Stomach (tissue), 8 donors: ENCODE measurements at regions not wholly inside any gene's neighbourhood (a gene's known extent, or its start where the extent isn't known, plus 50 kb on each side); places are given as distances from the start of the nearest gene placed in this dataset.

Experiments used
- DNase-seq, 2 donors: peaks; one replicate each; pipeline versions ENCODE4 v3.0.0 to v3.0.0-alpha.2; 2013 to 2019
- H3K27ac ChIP-seq, 5 donors: fragments of 200-600 bp in 4 of 5; sonication (generic) in 4 of 5; one replicate each; pipeline ENCODE4 v1.5.1; 2013 to 2019; ENCODE audit warnings: mild to moderate bottlenecking in 1 of 5, moderate library complexity in 1 of 5
- H3K27me3 ChIP-seq, 3 donors: fragments of 200-600 bp; sonication (generic); one replicate each; pipeline ENCODE4 v1.5.1; 2017 to 2019; ENCODE audit warnings: mixed run types in 1 of 3
- H3K36me3 ChIP-seq, 4 donors: fragments of 200-600 bp; sonication (generic); 1 replicate in 3 of 4; 2 replicates in 1 of 4; pipeline ENCODE4 v1.5.1; 2016 to 2019
- H3K4me1 ChIP-seq, 4 donors: fragments of 200-600 bp; sonication (generic); one replicate each; pipeline ENCODE4 v1.5.1; 2016 to 2019
- H3K4me3 ChIP-seq, 4 donors: fragments of 200-600 bp; sonication (generic) in 3 of 4; one replicate each; pipeline ENCODE4 v1.5.1; 2016 to 2019; ENCODE audit warnings: mild to moderate bottlenecking in 1 of 4
- H3K9me3 ChIP-seq, 4 donors: fragments of 200-600 bp; sonication (generic); one replicate each; pipeline ENCODE4 v1.5.1; 2016 to 2019
- EP300 ChIP-seq: sonication (generic); formaldehyde crosslinking; IDR thresholded peaks from one replicate; pipeline ENCODE4 v1.6.1; 2017; ENCODE audit warnings: antibody characterized with exemption
- POLR2A ChIP-seq, 4 donors: fragments of 450-650 bp; IDR thresholded peaks; one replicate each; pipeline ENCODE4 v1.6.1; 2016; ENCODE audit warnings: antibody characterized with exemption in 4 of 4, control low read depth in 2 of 4, mild to moderate bottlenecking in 1 of 4, moderate library complexity in 1 of 4
- POLR2AphosphoS5 ChIP-seq, 3 donors: sonication (generic); formaldehyde crosslinking; IDR thresholded peaks; one replicate each; pipeline ENCODE4 v1.6.1; 2016; ENCODE audit warnings: antibody characterized with exemption in 3 of 3
- WGBS, 5 donors: extraction: QIAGEN DNeasy Blood & Tissue Kit in 3 of 5; methylation state at CpG; one replicate each; pipeline versions ENCODE4 v1.1.5 to v1.1.7; 2013 to 2018; 5-methylcytosine and 5-hydroxymethylcytosine counted together
- intact Hi-C: fragments of 100-400 bp; cut with DNase I; formaldehyde crosslinking; loops from one replicate; pipeline ENCODE4 v1.15.1; 2023; ENCODE audit warnings: low total_unique reads
- TF ChIP-seq, protein P1 (sequence below), 7 experiments: fragments of 450-650 bp in 4 of 7; fragments of 200-600 bp in 3 of 7; sonication (generic) in 3 of 7; IDR thresholded peaks; one replicate each; pipeline ENCODE4 v1.5.1; 2016 to 2019; ENCODE audit warnings: antibody characterized with exemption in 7 of 7, control low read depth in 2 of 7, mild to moderate bottlenecking in 1 of 7
- donor health status: healthy with polysubstance abuse.
- donor health status: Bipolar disorder and iron deficiency.
- donor health status: healthy.

DNA sequence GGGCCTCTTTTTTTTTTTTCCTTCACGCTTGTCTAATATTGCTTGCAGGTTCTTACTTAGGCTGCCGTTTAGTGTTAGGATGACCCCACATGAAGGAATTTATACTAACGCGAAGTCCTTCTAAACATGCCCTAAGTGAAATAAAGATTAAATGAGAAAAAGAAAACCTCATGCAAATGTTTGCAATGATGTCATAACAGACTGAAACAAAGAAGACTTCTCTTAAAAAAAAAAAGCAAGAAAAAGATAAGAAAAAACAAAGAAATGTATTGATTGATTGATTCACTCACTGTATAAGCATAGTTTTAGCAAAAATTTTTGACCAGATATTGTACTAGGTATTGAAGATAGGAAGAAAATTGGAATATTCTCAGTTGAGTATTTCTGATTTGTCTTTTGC is 418.2 kb downstream of the IRS2 start:
- H3K36me3 ChIP-seq: no peaks in the 10 kb centered on the region
- 75 to 88% (median 78%) methylated on average over 4 of the region's 4 CpGs for whole genome bisulfite sequencing, 5 donors
- H3K9me3 ChIP-seq: no peaks in the 10 kb centered on the region
- H3K4me3 ChIP-seq: no peak overlapping the region
- intact Hi-C loops: no loop called here
- no peaks in the 10 kb centered on the region for H3K4me1 ChIP-seq
- no peak overlapping the region for H3K27ac ChIP-seq
- TF ChIP-seq POLR2AphosphoS5 (IDR thresholded peaks at IDR 0.05) (no peak), EP300 (no peak), POLR2A (IDR thresholded peaks at IDR 0.05) (no peak)
- TF ChIP-seq, protein P1, sequence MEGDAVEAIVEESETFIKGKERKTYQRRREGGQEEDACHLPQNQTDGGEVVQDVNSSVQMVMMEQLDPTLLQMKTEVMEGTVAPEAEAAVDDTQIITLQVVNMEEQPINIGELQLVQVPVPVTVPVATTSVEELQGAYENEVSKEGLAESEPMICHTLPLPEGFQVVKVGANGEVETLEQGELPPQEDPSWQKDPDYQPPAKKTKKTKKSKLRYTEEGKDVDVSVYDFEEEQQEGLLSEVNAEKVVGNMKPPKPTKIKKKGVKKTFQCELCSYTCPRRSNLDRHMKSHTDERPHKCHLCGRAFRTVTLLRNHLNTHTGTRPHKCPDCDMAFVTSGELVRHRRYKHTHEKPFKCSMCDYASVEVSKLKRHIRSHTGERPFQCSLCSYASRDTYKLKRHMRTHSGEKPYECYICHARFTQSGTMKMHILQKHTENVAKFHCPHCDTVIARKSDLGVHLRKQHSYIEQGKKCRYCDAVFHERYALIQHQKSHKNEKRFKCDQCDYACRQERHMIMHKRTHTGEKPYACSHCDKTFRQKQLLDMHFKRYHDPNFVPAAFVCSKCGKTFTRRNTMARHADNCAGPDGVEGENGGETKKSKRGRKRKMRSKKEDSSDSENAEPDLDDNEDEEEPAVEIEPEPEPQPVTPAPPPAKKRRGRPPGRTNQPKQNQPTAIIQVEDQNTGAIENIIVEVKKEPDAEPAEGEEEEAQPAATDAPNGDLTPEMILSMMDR (IDR thresholded peaks at IDR 0.05): no peak
- no peak for DNase-seq
- H3K27me3 ChIP-seq: no peaks in the 10 kb centered on the region

- 79 to 98% (median 88%) methylated on average over 2 of the region's 2 CpGs for WGBS, 5 donors
- Histone ChIP-seq H3K27ac (no peak overlapping the region), H3K9me3 (no peaks in the 10 kb centered on the region), H3K4me3 (no peak overlapping the region), H3K36me3 (no peaks in the 10 kb centered on the region), H3K27me3 (no peaks in the 10 kb centered on the region), H3K4me1 (no peaks in the 10 kb centered on the region)
- intact Hi-C loops: no loop called here
- TF ChIP-seq EP300 (no peak), POLR2A (IDR thresholded peaks at IDR 0.05) (no peak), POLR2AphosphoS5 (IDR thresholded peaks at IDR 0.05) (no peak)
- TF ChIP-seq, protein P1 (IDR thresholded peaks at IDR 0.05): no peak
- DNase-seq: no peak
Measured at GRCh38 chr13:109366525-109366924, 419.9 kb downstream of the IRS2 start.

GRCh38 chr13:109363431-109363830 is 423.0 kb downstream of the IRS2 start:
- no peaks in the 10 kb centered on the region for H3K9me3 ChIP-seq
- H3K4me1 ChIP-seq: no peaks in the 10 kb centered on the region
- H3K27me3 ChIP-seq: no peaks in the 10 kb centered on the region
- intact Hi-C loops: no loop called here
- no peak for TF ChIP-seq POLR2AphosphoS5 (IDR thresholded peaks at IDR 0.05)
- TF ChIP-seq, protein P1 (IDR thresholded peaks at IDR 0.05): no peak
- TF ChIP-seq POLR2A (IDR thresholded peaks at IDR 0.05): no peak
- no peak for TF ChIP-seq EP300
- WGBS, 5 donors: 79 to 90% (median 87%) methylated on average over 6 of the region's 6 CpGs
- DNase-seq: no peak
- no peak overlapping the region for H3K4me3 ChIP-seq
- no peak overlapping the region for H3K27ac ChIP-seq
- H3K36me3 ChIP-seq: no peaks in the 10 kb centered on the region

- H3K27ac ChIP-seq: no peak overlapping the region
- no peak overlapping the region for H3K4me3 ChIP-seq
- intact Hi-C loops: no loop called here
- no peaks in the 10 kb centered on the region for H3K4me1 ChIP-seq
- no peak for DNase-seq
- 68 to 81% (median 69%) methylated on average over 2 of the region's 2 CpGs for WGBS, 5 donors
- H3K27me3 ChIP-seq: no peaks in the 10 kb centered on the region
- H3K9me3 ChIP-seq: no peaks in the 10 kb centered on the region
- no peaks in the 10 kb centered on the region for H3K36me3 ChIP-seq
- TF ChIP-seq POLR2A (IDR thresholded peaks at IDR 0.05): no peak
- no peak for TF ChIP-seq POLR2AphosphoS5 (IDR thresholded peaks at IDR 0.05)
- TF ChIP-seq, protein P1 (IDR thresholded peaks at IDR 0.05): no peak
- no peak for TF ChIP-seq EP300
Measured at GRCh38 chr13:109362616-109363015, 423.8 kb downstream of the IRS2 start.
